GM10266 (cell line): ENCODE measurements at regions not wholly inside any gene's neighbourhood (a gene's known extent, or its start where the extent isn't known, plus 50 kb on each side); places are given as distances from the start of the nearest gene placed in this dataset.
"Not testable (repeated sequence)": the region's sequence is repeated elsewhere in the genome, so short reads cannot be mapped to it uniquely, and the experiment has no call there.

Experiments used
- DNase-seq: peaks from one replicate; pipeline ENCODE4 v3.0.0; 2012; ENCODE audit errors: extremely low spot score
- TF ChIP-seq, protein P1 (sequence below): IDR thresholded peaks from 2 replicates; pipeline ENCODE4 v1.5.1; 2012; ENCODE audit warnings: mild to moderate bottlenecking, low read depth; ENCODE audit not compliant: control insufficient read depth, insufficient read depth; ENCODE audit errors: missing control alignments

DNA sequence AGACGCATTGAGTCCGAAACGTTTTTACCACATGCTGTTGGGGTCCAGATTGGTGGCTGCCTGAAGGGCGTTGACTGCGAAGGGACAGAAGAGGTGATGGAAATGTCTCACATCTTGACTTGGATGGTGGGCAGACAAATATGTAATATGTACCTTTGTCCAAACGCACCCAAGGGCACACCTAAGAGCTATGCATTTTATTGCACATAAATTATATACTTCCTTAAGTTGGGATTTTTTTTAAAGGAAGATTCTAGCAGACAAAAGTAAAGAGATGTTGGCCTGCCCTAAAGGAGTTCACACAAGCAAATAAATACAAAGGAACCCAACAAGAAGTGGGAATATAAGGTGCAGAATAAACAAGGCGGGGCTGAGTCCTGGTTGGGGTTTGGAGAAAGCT, 91.1 kb upstream of the TBL1X start:
- TF ChIP-seq, protein P1, sequence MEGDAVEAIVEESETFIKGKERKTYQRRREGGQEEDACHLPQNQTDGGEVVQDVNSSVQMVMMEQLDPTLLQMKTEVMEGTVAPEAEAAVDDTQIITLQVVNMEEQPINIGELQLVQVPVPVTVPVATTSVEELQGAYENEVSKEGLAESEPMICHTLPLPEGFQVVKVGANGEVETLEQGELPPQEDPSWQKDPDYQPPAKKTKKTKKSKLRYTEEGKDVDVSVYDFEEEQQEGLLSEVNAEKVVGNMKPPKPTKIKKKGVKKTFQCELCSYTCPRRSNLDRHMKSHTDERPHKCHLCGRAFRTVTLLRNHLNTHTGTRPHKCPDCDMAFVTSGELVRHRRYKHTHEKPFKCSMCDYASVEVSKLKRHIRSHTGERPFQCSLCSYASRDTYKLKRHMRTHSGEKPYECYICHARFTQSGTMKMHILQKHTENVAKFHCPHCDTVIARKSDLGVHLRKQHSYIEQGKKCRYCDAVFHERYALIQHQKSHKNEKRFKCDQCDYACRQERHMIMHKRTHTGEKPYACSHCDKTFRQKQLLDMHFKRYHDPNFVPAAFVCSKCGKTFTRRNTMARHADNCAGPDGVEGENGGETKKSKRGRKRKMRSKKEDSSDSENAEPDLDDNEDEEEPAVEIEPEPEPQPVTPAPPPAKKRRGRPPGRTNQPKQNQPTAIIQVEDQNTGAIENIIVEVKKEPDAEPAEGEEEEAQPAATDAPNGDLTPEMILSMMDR, result no peak
- DNase-seq, result no peak

DNA sequence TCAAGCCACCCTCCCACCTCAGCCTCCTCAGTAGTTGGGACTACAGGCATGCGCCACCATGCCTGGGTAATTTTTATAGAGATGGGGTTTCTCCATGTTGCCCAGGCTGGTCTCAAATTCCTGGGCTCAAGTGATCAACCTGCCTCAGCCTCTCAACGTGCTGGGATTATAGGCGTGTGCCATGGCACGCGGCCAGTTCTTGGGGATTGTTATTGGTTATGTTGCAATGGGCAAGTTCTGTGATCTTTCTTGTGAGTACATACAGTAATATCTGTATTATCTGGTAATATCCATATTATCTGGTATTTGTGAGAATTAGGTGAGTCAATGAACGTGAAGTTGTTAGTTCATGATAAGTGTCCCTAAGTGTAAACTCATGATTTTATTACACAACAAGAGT, 90.3 kb upstream of the TBL1X start:
- DNase-seq, result no peak
- TF ChIP-seq, protein P1, result no peak

DNA sequence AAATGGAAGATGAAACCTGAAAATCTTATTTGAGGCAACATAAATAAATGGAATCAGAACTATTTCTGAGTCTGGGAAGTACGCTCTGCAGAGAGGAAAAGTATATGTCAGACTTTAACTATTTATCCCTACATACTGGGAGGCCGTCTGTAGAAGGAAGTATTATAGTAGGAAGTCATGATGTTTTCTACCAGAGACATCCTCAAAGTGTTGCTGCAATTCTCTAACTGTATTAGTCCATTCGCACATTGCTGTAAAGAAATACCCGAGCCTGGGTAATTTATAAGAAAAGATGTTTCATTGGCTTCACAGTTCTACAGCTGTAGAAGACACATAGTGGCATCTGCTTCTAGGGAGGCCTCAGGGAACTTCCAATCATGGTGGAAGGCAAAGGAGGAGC, 88.7 kb upstream of the TBL1X start:
- TF ChIP-seq, protein P1, result no peak
- DNase-seq, result no peak

DNA sequence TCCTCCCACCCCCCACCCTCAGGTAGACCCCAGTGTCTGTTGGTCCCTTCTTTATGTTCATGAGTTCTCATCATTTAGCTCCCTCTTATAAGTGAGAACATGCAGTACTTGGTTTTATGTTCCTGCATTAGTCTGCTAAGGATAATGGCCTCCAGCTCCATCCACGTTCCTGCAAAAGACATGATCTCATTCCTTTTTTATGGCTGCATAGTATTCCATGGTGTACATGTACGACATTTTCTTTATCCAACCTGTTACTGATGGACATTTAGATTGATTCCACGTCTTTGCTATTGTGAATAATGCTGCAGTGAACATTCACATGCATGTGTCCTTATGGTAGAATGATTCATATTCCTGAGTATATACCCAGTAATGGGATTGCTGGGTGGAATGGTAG, 87.6 kb upstream of the TBL1X start:
- DNase-seq, result not testable (repeated sequence)

DNA sequence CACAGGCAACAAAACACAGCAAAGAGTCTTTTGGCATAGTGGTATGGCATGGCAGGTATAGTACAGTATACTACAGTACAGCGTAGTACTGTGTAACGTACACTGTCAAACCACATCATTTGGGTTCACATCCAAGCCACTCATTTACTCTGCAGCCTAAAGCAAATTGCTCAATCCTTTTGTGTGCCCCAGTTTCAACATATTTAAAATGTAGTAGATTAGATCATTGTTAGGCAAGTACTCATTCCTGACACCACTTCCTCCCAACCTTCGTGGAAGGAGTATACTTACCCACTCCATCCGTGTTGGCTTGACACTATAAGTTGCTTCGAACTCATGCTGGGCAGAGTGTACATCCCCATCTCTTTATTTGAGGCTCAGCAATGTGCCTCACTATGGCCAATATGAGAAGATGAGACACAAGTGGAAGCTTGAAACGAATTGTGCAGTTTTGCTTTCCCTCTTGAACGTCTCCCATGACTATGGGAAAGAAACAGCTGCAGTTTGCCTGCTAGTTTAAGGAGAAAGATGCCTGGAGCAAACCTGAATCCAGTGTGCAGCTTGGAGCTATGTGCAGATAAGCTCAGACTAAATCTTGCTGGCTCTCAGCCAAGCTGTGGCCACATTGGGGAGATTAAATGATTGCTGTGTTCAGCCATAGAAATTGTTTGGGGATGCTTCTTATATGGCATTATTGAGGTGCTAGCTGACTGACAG, 85.7 kb upstream of the TBL1X start:
- TF ChIP-seq, protein P1, result no peak
- no peak for DNase-seq

DNA sequence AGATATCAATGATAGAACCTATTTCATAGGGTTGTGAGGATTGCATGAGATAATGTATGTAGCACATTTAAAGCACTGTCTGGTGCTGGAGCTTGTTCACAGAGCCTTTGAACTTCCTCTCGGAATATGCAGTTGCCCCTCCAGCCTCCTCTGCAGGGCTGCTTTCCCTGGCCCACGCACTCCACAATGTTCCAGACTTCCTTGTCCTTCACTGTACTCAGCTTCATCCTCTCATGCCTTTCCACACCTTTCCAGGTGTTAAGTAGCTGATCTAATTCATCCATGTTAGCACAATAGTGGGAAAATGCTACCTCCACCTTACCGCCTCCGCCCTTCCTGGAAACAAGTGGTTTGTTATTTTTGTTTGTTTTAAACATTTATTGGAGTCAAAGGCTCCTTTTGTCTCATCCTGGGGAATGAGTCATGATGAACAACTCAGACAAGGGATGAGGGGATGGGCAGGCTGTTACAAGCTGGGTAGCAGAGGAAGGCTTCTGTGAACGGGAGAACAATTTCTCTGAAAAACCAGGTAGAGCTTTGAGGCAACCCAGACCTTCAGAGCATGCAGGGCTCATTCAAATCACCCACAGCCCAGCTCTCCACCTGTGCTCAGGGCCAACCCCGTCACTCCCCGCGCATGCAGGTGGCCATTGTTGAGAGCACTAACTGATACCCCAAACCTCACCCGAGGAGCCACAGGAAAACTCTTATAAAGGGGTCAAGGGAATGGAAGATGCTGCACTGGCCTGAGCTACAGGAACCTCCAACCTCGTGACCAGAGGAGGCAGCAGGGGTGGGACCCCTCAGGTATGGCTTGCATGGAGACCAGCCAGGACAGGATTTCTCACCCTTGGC, 84.9 kb upstream of the TBL1X start:
- TF ChIP-seq, protein P1, result no peak
- no peak for DNase-seq

DNA sequence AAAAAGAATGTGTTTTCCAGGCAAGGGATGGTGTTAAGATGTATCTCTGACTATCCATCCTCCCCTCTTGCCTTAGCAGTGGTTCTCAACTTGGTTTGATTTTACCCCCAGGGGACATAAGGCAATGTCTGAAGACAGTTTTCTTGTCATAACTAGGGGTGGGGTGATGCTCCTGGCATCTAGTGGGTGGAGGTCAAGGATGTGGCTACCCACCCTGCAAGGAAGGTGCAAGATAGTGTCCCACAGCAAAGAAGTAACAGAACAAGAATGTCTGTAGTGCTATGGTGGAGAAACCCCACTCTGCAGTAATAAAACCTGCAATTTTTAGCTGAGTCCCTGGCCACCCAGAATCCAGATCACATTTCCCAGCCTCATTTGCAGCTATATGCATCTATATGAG, 81.2 kb upstream of the TBL1X start:
- TF ChIP-seq, protein P1, result no peak
- no peak for DNase-seq
